HEK293 (cell line): ENCODE measurements at regions not wholly inside any gene's neighbourhood (a gene's known extent, or its start where the extent isn't known, plus 50 kb on each side); places are given as distances from the start of the nearest gene placed in this dataset.

Experiments used
- CTCF ChIA-PET: fragments of 350-600 bp; formaldehyde crosslinking; extraction: SDS; loops from one replicate; lab custom pipeline; 2021; ENCODE audit warnings: antibody characterized with exemption; lab: Yijun Ruan, JAX
- POLR2A ChIA-PET: fragments of 300-600 bp; formaldehyde crosslinking; extraction: SDS; loops from one replicate; lab custom pipeline; 2020; ENCODE audit warnings: antibody characterized with exemption, inconsistent platforms; lab: Yijun Ruan, JAX
- H3K27ac ChIP-seq: fragments of 200-500 bp; sonication (Bioruptor generic); 2 replicates; pipeline ENCODE4 v1.5.1; 2014; ENCODE audit warnings: low read depth, low read length, control low read depth, inconsistent platforms; ENCODE audit errors: extremely low read depth
- H3K36me3 ChIP-seq, 2 experiments: fragments of 200-500 bp in 1 of 2; sonication (Bioruptor generic) in 1 of 2; 1 replicate in 1 of 2; 2 replicates in 1 of 2; pipeline ENCODE4 v1.5.1; 2014 to 2017; ENCODE audit warnings: inconsistent platforms in 2 of 2, low read length in 2 of 2; ENCODE audit not compliant: control insufficient read depth in 2 of 2, insufficient read depth in 1 of 2
- H3K4me1 ChIP-seq: fragments of 200-500 bp; sonication (Bioruptor generic); 2 replicates; pipeline ENCODE4 v1.5.1; 2014; ENCODE audit warnings: mild to moderate bottlenecking, low read length, inconsistent platforms; ENCODE audit not compliant: control insufficient read depth, insufficient read depth
- H3K4me3 ChIP-seq: 2 replicates; pipeline ENCODE4 v1.5.1; 2011; ENCODE audit warnings: low read depth, mild to moderate bottlenecking, control low read depth, low read length, moderate library complexity
- H3K9me3 ChIP-seq: fragments of 200-500 bp; sonication (Bioruptor generic); 2 replicates; pipeline ENCODE4 v1.5.1; 2014; ENCODE audit warnings: low read depth, low read length, inconsistent platforms; ENCODE audit not compliant: control insufficient read depth, insufficient read depth
- HIC1 ChIP-seq: fragments of 450-650 bp; formaldehyde crosslinking; IDR thresholded peaks from 2 replicates; pipeline ENCODE4 v1.5.1; 2016; ENCODE audit warnings: missing biosample characterization, missing genetic modification characterization
- KLF1 ChIP-seq: fragments of 450-650 bp; formaldehyde crosslinking; IDR thresholded peaks from 2 replicates; pipeline ENCODE4 v1.5.1; 2016; ENCODE audit warnings: missing biosample characterization, missing genetic modification characterization
- KLF9 ChIP-seq: fragments of 450-650 bp; formaldehyde crosslinking; IDR thresholded peaks from 2 replicates; pipeline ENCODE4 v1.5.1; 2016; ENCODE audit warnings: missing biosample characterization, missing genetic modification characterization, low read depth
- OVOL3 ChIP-seq: fragments of 450-650 bp; formaldehyde crosslinking; IDR thresholded peaks from 2 replicates; pipeline ENCODE4 v1.5.1; 2016; ENCODE audit warnings: missing biosample characterization, missing genetic modification characterization
- PRDM6 ChIP-seq: fragments of 450-650 bp; formaldehyde crosslinking; IDR thresholded peaks from 2 replicates; pipeline ENCODE4 v1.5.1; 2017; ENCODE audit warnings: missing biosample characterization, missing genetic modification characterization
- ZBTB11 ChIP-seq: fragments of 450-650 bp; formaldehyde crosslinking; conservative IDR thresholded peaks from 2 replicates; pipeline ENCODE4 v1.5.1; 2016; ENCODE audit warnings: low read depth, missing biosample characterization, missing genetic modification characterization
- ZBTB48 ChIP-seq: fragments of 450-650 bp; formaldehyde crosslinking; IDR thresholded peaks from 2 replicates; pipeline ENCODE4 v1.5.1; 2016; ENCODE audit warnings: missing biosample characterization, missing genetic modification characterization
- ZNF140 ChIP-seq: fragments of 450-650 bp; formaldehyde crosslinking; IDR thresholded peaks from 2 replicates; pipeline ENCODE4 v1.5.1; 2016; ENCODE audit warnings: missing biosample characterization, missing genetic modification characterization
- ZNF19 ChIP-seq: fragments of 450-650 bp; formaldehyde crosslinking; IDR thresholded peaks from 2 replicates; pipeline ENCODE4; 2016; ENCODE audit warnings: missing biosample characterization, missing genetic modification characterization, low read depth
- ZNF214 ChIP-seq: fragments of 450-650 bp; formaldehyde crosslinking; IDR thresholded peaks from 2 replicates; pipeline ENCODE4 v1.5.1; 2017; ENCODE audit warnings: missing biosample characterization, mild to moderate bottlenecking, missing genetic modification characterization, borderline replicate concordance
- ZNF223 ChIP-seq: fragments of 450-650 bp; formaldehyde crosslinking; IDR thresholded peaks from 2 replicates; pipeline ENCODE4 v1.5.1; 2016; ENCODE audit warnings: missing biosample characterization, missing genetic modification characterization
- ZNF274 ChIP-seq, 2 experiments: fragments of 200-500 bp in 1 of 2; fragments of 450-650 bp in 1 of 2; sonication (Bioruptor generic) in 1 of 2; formaldehyde crosslinking in 1 of 2; IDR thresholded peaks; 2 replicates each; pipeline versions ENCODE4 v1.5.1 to v1.6.1; 2014 to 2016; ENCODE audit warnings: borderline replicate concordance in 1 of 2, inconsistent platforms in 1 of 2, low read length in 1 of 2, missing biosample characterization in 1 of 2, missing genetic modification characterization in 1 of 2
- ZNF473 ChIP-seq: fragments of 450-650 bp; formaldehyde crosslinking; IDR thresholded peaks from 2 replicates; pipeline ENCODE4 v1.5.1; 2017; ENCODE audit warnings: missing biosample characterization, missing genetic modification characterization
- ZNF488 ChIP-seq: fragments of 450-650 bp; formaldehyde crosslinking; IDR thresholded peaks from 2 replicates; pipeline ENCODE4 v1.5.1; 2016; ENCODE audit warnings: missing biosample characterization, missing genetic modification characterization
- ZNF529 ChIP-seq: fragments of 450-650 bp; formaldehyde crosslinking; IDR thresholded peaks from 2 replicates; pipeline ENCODE4 v1.5.1; 2017; ENCODE audit warnings: missing genetic modification characterization, missing biosample characterization; ENCODE audit not compliant: insufficient replicate concordance
- ZNF530 ChIP-seq: fragments of 450-650 bp; formaldehyde crosslinking; IDR thresholded peaks from 2 replicates; pipeline ENCODE4 v1.5.1; 2016; ENCODE audit warnings: low read depth, missing biosample characterization, missing genetic modification characterization
- ZNF549 ChIP-seq: fragments of 450-650 bp; IDR thresholded peaks from 2 replicates; pipeline ENCODE4 v1.5.1; 2018; ENCODE audit warnings: missing biosample characterization, missing genetic modification characterization, mild to moderate bottlenecking, inconsistent platforms, moderate library complexity
- ZNF555 ChIP-seq: fragments of 450-650 bp; formaldehyde crosslinking; conservative IDR thresholded peaks from 2 replicates; pipeline ENCODE4 v1.5.1; 2017; ENCODE audit warnings: missing biosample characterization, mild to moderate bottlenecking, missing genetic modification characterization, inconsistent platforms
- ZNF561 ChIP-seq: fragments of 450-650 bp; IDR thresholded peaks from 2 replicates; pipeline ENCODE4 v1.5.1; 2018; ENCODE audit warnings: missing biosample characterization, missing genetic modification characterization, borderline replicate concordance
- ZNF639 ChIP-seq: fragments of 450-650 bp; formaldehyde crosslinking; IDR thresholded peaks from 2 replicates; pipeline ENCODE4 v1.5.1; 2016; ENCODE audit warnings: missing biosample characterization, missing genetic modification characterization

GRCh38 chr16:49195237-49195548 lies 86.4 kb downstream of the CBLN1 start:
- no peak overlapping the region for H3K27ac ChIP-seq
- POLR2A ChIA-PET, result no interaction called here
- H3K9me3 ChIP-seq, result no peaks in the 10 kb centered on the region
- no peaks in the 10 kb centered on the region for H3K4me1 ChIP-seq
- no peaks in the 10 kb centered on the region for H3K36me3 ChIP-seq
- no peak overlapping the region for H3K4me3 ChIP-seq
- TF ChIP-seq ZBTB48 (tag by site-specific recombination) (no peak), PRDM6 (tag by site-specific recombination) (no peak), HIC1 (tag by site-specific recombination) (no peak), ZNF223 (tag by site-specific recombination) (no peak)
- CTCF ChIA-PET, result no interaction called here

GRCh38 chr16:49194537-49195236 lies 87.0 kb downstream of the CBLN1 start:
- ChIA-PET CTCF (no interaction called here), POLR2A (no interaction called here)
- no peak overlapping the region for H3K27ac ChIP-seq
- TF ChIP-seq ZNF19 (tag by site-specific recombination), result no peak
- no peak for TF ChIP-seq ZNF473 (tag by site-specific recombination)
- no peak for TF ChIP-seq ZBTB11 (tag by site-specific recombination)
- no peak for TF ChIP-seq ZNF140 (tag by site-specific recombination)
- no peak for TF ChIP-seq ZNF561 (tag by site-specific recombination)
- TF ChIP-seq ZNF488 (tag by site-specific recombination), result no peak
- TF ChIP-seq KLF9, result no peak
- TF ChIP-seq ZNF274 (IDR thresholded peaks at IDR 0.05; ENCODE audit: low read length), result no peak
- TF ChIP-seq ZNF274 (tag by site-specific recombination; IDR thresholded peaks at IDR 0.05; ENCODE audit: borderline replicate concordance), result no peak
- no peak for TF ChIP-seq ZNF214 (tag by site-specific recombination)
- TF ChIP-seq ZNF549 (tag by site-specific recombination), result no peak
- no peak for TF ChIP-seq KLF1 (tag by site-specific recombination)
- no peak for TF ChIP-seq OVOL3 (tag by site-specific recombination)
- no peak for TF ChIP-seq ZNF530 (tag by site-specific recombination)
- TF ChIP-seq ZNF639 (tag by site-specific recombination), result no peak
- TF ChIP-seq ZNF555 (tag by site-specific recombination), result no peak
- TF ChIP-seq ZNF529 (tag by site-specific recombination), result no peak
- H3K9me3 ChIP-seq, result no peaks in the 10 kb centered on the region
- H3K4me1 ChIP-seq, result no peaks in the 10 kb centered on the region
- no peak overlapping the region for H3K4me3 ChIP-seq
- H3K36me3 ChIP-seq, result no peaks in the 10 kb centered on the region
